Head of caudate nucleus (tissue), 42 donors: ENCODE measurements at regions not wholly inside any gene's neighbourhood (a gene's known extent, or its start where the extent isn't known, plus 50 kb on each side); places are given as distances from the start of the nearest gene placed in this dataset.
"Not testable (repeated sequence)": the region's sequence is repeated elsewhere in the genome, so short reads cannot be mapped to it uniquely, and the experiment has no call there.

Experiments used
- DNase-seq, 42 donors: peaks; one replicate each; pipeline versions ENCODE4 v3.0.0 to v3.0.0-alpha.2; 2020 to 2021; ENCODE audit warnings: mixed read lengths in 7 of 42
- intact Hi-C: fragments of 100-400 bp; cut with DNase I; formaldehyde crosslinking; loops from one replicate; pipeline ENCODE4 v1.15.0; 2022

DNA sequence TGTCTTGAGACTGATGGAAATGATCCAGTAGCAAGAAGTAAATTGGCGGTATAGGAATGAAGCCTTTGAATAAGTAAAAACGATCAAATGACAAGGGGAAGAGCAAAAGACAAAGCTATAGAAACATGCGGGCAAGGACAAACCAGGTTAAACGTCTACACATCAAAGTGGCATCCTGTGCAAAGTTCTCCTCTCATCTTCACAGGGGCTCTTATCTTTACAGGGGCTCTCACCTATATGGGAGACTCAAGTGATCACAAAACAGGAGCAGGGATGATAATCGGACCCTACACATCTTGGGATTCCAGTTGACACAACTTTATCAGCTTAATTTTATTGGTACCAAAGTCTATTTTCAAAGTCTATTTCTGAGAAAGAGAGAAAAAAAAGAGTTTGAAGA lies 1778.9 kb upstream of the CELF4 start:
- intact Hi-C loops, result no loop called here
- no peak for DNase-seq

DNA sequence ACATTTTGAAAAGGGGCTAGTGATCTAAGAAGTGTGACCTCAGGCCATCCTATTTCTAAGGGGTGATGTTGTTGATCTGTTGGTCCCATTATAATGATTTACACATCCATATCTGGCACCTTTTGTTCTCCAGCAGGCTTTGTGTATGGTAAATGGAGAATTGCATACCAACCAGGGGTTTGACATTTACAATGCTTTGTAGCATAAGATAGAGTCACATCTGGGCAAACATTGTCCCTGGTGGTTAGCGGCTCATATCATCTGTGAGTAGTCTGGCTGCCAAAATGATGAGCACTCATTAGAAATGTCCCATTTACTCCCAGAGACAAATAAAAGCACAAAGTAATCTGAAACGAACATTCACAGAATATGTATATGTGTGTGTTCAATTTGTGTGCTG lies 1775.5 kb upstream of the CELF4 start:
- intact Hi-C loops, result no loop called here

DNA sequence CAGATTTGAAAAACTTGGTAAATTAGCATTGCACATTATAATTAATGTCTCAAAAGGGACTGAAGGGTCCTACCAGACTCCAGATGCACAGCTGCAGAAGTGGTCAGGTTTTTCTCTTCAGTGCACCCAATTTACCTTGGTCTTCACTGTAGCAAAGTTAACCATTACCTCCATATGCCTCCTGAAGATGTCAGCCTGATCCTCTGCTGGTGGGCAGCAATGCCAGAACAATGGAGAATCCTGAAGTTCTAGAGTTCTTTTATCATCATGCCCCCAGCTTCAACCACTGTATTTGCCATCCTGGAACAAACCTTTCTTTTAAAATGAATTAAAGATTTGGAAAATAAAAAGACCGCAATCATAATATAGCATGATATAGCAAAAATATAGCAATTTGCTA lies 1774.8 kb upstream of the CELF4 start:
- intact Hi-C loops, result no loop called here

More for the DNA sequence above, 1775.5 kb upstream of the CELF4 start:
- no peak for DNase-seq

DNA sequence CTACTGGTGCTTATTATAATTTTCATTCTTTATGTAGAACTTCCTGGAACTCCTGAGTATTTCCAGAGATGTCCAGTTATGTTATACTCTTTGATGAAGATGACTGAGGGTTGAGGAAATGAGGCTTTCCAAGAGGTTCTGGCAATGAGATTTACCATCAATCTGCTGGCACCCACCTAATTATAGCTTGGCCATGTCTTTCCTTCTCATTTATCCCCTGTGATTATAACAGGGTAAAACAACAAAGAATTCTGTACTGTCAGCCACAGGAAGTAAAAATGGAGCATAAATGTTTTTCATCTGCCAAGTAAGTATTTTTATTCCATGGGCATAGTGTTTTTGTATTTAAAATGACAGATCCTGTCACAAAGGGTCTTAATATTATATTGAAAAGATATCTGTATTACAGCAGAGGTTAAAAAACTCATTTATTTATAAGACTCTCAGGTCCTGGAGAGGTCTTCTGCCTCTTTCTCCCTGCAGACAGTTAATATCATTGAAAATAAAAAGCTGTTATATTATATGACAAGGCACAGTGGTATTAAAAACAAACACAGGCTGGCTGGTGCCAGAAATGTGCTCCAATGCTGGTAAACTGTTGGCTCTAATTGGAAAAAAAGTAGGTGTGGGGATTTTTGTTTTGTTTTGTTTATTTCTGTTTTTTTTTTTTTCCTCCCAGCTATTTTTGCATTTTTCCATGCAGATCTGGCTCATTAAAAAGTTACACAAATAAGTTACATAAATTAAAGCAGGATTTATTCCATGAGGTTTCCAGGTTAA lies 1764.1 kb upstream of the CELF4 start:
- no peak for DNase-seq

More for the DNA sequence above, 1774.8 kb upstream of the CELF4 start:
- no peak for DNase-seq

DNA sequence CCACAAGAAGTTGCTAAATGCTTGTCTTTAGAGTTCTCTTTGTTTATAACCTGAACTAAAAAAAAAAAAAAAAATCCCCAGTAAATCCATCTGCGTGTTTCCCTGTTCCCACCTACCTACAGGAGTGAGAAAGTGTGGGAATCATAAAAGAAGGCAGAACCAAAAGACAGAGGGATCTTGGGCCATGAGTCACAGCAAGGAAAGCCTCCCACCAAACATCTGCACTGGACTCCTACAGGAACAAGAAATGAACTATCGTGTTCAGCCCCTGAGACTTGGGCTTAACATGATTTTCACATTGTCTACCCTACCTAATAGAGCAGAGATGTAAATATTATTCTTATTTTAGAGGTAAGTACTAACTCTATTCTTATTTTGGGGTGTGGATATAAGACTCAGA lies 1761.2 kb upstream of the CELF4 start:
- no peak for DNase-seq
- intact Hi-C loops, result no loop called here

More for the DNA sequence above, 1764.1 kb upstream of the CELF4 start:
- intact Hi-C loops, result no loop called here

DNA sequence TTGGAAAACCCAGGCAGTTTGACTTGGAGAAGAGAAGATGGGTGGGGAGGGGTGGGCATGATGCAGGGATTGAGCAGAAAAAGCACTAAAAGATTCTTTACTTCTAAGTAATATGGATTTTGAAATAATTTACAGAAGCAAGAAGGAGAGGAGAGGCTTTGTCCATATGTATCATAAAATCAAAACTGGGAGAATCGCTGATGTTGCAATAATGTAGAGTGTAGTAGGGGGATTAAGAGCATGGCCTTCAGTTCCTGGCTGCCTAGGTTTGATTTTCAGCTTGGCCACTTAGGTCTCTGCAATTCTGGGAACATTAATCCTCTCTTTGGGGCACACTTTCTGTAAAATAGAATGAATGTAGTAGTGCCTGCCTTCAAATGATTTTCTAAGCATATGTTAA lies 1760.4 kb upstream of the CELF4 start:
- DNase-seq, result no peak
- intact Hi-C loops, result no loop called here

DNA sequence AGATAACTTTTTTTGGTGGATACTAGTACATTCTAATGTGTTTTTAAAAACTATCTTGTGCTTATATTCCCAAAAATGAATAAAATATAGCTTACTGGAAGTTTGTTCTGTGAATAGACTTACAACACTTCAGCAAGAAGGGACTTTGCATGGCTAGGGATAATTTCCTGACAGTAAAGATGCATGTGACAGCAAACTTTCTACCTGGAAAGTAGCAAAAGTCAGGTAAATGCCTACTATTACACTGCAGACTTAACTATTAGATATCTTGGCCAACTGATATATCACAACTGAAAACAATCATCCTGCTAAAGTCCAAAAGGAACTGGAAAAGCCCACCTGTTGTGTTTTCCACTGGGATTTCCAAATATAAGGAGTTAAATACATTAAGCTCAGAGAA lies 1753.5 kb upstream of the CELF4 start:
- DNase-seq, result no peak
- intact Hi-C loops, result no loop called here

DNA sequence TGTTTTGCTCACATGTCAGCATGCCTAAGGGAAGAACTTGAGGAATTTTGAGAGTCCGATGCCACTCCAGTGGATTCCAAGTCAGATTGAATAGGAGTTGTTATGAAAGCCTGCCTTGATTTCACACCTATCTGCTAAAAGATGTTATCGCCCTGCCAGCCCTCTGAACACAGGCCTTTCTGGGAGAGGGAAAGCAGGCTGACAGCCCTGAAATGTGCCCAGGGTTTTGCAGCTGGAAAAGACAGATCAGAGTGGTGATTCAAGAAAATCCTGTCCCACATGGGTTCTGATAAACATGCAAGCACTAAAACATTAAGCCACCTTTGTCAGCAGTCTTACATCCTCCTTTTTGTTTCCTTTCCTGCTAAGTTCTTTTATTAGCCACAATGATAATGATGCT lies 1752.9 kb upstream of the CELF4 start:
- intact Hi-C loops, result no loop called here
- no peak for DNase-seq

DNA sequence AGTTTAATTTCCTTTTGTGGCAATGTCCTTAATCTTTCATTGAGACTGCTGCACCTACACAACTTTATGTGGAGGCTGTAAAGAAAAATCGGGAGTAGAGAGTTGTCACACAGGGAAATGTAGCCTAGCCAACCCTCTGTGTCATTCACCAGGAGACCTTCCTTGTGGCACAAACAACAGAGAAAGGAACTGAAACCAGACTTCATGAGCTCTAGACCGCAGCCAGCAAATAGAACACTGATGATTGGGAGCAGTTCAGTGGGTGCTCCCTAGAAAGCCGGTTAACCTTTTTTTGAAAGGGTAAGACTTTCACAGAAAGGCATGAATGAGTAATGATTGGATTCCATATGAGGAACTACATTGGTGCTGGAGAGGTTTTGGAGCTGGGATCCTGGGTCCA lies 1752.4 kb upstream of the CELF4 start:
- peak in 6 of 42 donors; percentile 2 to 29 (median 12) for DNase-seq
- intact Hi-C loops, result no loop called here

DNA sequence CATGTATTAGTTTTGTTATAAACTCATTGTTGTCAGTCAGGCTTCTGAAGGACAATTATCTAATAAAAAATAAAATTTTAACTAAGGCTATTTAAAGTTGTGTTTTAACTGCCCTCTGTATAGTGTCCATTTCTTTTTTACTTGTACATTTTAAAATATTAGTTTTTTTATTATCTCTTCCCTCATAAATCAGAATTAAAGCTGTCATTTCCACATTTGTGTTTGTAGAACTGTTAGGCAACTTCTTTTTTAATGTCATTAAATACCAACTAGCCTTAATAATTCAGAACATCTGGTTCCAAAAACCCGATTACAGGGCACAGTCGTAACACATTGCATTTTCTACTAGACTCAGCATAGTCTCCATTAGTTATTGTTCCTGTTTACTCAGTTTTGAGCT lies 1749.0 kb upstream of the CELF4 start:
- intact Hi-C loops, result no loop called here
- DNase-seq, result no peak

DNA sequence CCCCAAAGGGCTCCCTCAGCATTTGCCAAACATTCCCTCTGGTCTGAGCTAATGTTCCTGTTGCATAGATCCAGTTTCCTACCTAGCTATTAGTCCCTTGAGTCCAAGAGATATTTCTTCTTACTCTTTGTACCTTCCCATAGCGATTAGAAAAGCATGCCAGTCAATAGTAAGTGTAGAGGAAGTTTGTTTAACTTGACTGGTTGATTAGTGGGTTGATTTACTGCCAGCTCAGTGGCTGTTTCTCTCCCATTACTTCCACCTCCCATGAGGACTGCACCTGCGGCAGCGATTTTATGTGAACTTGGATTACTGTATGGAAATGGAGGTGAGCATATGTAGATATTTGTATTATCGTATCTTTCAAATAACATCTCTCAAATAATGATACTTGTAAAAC lies 1748.4 kb upstream of the CELF4 start:
- DNase-seq, result no peak
- intact Hi-C loops, result no loop called here

DNA sequence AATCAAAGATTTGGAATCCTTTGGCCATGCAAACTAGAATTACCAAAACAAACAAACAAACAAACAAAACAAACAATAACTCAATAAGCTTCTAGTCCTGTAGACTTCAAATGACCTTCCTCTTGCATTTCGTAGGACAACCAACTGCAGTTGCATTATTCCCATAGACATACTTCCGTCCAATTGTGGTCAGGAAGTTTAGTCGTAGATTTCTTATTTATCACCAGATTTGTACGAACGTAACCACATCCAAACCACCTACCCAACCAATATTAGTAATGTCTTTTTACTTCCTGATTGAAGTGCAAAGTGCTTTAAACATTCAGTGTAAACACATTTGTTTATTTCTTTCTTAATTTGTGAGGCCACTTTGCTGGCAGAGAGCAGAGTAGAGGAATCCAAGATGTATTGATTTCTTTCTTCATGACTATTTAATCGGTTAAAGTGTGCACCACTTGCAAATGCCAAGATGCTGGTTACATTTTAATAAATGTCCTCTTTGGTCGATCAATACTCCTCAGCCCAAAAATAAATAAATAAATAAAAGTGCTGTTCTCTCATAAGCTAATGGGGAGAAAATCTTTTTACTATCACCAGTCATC lies 1745.6 kb upstream of the CELF4 start:
- DNase-seq, result no peak
- intact Hi-C loops, result no loop called here

DNA sequence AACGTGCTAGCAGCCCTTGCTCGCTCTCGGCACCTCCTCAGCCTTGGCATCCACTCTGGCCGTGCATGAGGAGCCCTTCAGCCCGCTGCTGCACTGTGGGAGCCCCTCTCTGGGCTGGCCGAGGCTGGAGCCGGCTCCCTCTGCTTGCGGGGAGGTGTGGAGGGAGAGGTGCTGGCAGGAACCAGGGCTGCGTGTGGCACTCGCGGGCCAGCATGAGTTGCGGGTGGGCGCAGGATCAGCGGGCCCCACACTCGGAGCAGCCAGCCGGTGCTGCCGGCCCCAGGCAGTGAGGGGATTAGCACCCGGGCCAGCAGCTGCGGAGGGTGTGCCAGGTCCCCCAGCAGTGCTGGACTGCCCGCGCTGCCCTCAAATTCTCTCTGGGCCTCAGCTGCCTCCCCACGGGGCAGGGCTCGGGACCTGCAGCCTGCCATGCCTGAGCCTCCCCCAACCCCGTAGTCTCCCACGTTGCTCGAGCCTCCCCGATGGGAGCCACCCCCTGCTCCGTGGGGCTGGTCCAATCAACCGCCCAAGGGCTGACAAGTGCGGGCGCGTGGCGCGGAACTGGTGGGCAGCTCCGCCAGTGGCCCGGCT lies 1743.4 kb upstream of the CELF4 start:
- intact Hi-C loops, DNase-seq: not testable (repeated sequence)

DNA sequence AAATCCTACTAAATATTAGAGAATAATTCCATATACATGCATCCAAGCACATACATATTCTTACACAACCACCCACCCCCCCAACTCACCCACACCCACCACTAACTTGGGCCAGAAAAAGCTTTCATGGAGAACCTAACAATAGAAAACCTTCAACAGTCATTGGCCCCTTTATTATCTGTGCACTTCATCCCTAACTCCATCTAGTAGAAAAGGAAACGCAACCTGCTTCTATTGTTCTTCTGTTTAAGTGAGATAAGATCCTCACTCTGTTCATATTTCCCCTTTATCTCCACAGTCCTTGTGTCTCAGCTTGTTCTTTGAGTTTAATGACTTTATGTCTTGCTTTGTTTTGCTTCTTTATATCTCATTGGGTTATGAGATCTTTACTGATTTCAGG lies 1740.2 kb upstream of the CELF4 start:
- intact Hi-C loops, result no loop called here
- DNase-seq, result no peak

DNA sequence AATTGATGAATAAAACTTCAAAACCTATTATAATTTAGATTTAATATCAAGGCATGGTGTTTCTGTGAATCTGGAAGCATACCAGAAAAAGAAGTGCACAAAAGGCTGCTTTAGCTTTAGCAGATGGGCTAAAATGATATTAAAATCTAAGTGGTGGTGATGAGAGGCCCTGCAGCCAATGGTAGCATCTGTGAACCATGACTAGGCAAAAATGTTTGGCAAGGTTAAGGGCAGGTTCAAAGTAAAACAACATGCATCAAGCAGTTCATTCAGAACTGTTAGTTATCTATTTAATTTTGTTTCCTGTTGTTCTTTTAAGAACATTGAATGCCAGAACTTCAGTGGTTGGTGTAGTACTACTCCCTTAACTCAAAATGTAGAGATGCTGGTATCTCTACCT lies 1736.9 kb upstream of the CELF4 start:
- no peak for DNase-seq
- intact Hi-C loops, result no loop called here

DNA sequence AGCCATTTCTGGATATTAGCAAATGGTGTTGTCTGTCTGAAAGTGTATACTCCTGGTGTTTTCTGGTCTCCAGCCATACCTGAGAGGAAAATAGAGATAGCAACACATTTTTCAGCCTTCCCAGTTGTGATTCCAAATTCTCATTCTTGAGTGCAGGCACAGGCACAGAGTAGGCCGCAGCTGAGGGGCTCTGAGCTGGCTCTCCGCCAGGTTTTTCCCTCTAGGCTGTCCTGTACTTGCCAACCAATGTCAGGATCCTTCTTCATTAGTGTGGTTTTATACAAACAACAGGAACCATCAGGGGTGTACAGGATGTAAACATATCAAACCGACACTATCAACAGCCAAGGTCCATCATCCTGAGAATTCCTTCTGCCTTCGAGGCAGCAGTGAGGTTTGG lies 1733.6 kb upstream of the CELF4 start:
- no peak for DNase-seq
- intact Hi-C loops, result no loop called here

DNA sequence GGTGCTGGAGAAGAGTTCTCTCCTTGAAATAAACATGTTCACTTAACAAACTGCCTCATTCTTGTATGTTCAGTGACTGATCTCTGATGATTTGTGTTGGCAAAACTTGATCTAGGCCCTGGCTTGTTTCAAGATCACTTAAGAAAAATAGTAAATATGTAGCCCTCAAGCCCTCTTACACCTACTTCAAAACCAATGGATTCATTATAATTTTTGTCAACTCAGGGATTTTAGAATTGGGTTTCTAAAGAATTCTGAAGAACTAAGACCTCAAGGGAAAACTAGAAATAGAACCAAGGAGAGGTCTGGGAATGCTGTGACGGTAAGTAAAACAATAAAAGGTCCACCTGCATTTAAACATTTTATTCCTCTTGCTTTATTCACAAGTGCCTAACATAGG lies 1731.6 kb upstream of the CELF4 start:
- intact Hi-C loops, result no loop called here

DNA sequence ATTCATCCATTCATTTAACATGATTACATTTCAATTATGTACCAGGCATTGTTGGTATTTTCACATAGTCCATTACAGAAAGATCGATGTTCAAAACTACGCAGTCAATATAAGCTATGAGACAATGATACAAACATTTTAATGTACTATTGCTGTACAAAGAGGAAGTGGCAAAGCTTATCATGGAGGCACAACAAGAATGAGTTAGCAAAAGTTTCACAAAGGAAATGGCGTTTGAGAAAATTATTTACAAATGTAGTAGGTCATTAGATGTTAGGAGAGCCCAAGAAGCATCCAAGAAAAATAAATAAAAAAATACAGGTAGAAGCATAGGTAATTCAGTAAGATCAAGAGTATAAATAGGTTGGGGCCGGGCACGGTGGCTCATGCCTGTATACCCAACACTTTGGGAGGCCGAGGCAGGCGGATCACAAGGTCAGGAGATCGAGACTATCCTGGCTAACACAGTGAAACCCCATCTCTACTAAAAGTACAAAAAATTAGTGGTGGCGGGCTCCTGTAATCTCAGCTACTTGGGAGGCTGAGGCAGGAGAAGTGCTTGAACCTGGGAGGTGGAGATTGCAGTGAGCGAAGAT lies 1730.8 kb upstream of the CELF4 start:
- intact Hi-C loops, result no loop called here
- DNase-seq, result no peak

More for the DNA sequence above, 1731.6 kb upstream of the CELF4 start:
- no peak for DNase-seq

DNA sequence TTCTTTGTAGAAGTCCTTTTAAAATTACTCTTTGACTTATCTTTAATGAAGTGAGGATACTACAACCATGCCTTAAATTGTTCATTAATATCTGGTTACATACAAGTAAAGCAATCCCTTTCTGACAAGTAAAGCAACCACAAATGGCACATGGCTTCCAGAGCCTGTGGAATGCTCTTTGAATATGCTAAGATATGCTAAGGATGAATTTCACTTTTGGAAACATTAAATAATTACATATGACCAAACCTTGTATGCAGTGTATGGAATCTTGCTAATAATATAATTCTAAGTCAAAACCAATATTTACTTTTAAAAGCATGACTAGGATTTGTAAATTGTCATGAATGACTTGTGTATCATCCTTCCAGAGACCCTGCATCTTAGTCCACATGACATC lies 1711.2 kb upstream of the CELF4 start:
- intact Hi-C loops, result no loop called here
- no peak for DNase-seq

DNA sequence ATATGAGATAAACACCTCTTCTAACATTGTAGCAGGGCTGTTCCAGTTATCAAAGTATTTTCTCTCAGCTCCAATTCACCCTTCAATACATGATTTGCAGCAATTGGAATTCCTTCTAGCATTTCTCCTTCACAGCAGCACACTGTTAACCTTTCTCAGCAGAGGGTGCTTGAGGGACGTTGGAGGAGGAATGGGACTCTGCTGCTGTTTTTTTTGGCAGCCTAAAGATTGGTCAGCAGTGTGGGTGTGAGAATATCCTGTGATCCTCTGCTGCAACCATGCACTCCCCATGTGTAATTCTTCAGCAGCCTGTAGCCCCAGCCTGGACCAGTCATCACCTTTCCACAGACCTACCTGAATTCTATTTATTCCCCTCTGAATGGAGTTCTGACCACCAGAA lies 1708.9 kb upstream of the CELF4 start:
- intact Hi-C loops, result no loop called here
- DNase-seq, result no peak
